ENCODE measurements at regions not wholly inside any gene's neighbourhood (a gene's known extent, or its start where the extent isn't known, plus 50 kb on each side); places are given as distances from the start of the nearest gene placed in this dataset.

DNA sequence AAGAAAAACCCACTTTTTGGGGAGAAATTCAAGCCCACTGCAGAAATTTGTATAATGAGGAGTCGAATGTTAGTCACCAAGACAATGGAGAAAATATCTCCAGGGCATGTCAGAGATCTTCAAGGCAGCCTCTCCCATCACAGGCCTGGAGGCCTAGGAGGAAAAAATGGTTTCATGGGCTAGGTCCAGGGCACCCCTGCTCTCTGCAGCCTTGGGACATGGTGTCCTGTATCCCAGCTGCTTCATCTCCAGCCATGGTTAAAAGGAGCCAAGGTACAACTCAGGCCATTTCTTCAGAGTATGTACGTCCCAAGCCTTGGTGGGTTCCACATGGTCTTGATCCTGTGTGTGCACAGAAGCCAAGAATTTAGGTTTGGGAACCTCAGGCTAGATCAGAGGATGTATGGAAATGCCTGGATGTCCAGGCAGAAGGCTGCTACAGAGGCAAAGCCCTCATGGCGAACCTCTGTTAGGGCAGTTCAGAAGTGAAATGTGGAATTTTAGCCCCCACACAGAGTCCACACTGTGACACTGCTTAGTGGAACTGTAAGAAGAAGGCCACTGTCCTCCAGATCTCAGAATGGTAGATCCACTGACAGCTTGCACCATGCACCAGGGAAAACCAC lies 561.4 kb downstream of the ISL1 start:
- RAD21 ChIA-PET (ENCODE audit: unreplicated experiment), result no interaction called here
- H3K4me2 ChIP-seq (ENCODE audit: control insufficient read depth, insufficient read depth), result no peak overlapping the region
- WGBS (ENCODE audit: insufficient coverage, insufficient replicate concordance, low lambda C conversion rate, missing lambda C conversion rate), result 14% methylated on average over 3 of the region's 3 CpGs
- no peak overlapping the region for H3K27ac ChIP-seq (ENCODE audit: control insufficient read depth, insufficient read depth)
- POLR2A ChIA-PET, result no interaction called here
- SMC1A ChIA-PET (ENCODE audit: uncharacterized antibody, unreplicated experiment), result no interaction called here
- no peaks in the 10 kb centered on the region for H3K27me3 ChIP-seq (replicated peaks in 1 of 2; ENCODE audit: control insufficient read depth in 2 of 2, insufficient read depth in 2 of 2, low read length in 1 of 2)
- no peaks in the 10 kb centered on the region for H4K20me1 ChIP-seq (ENCODE audit: control insufficient read depth, insufficient read depth)
- H3K9ac ChIP-seq (ENCODE audit: control insufficient read depth, insufficient read depth, low read length), result no peak overlapping the region
- CTCF ChIA-PET, result no interaction called here
- H2AFZ ChIP-seq (ENCODE audit: control insufficient read depth, low read depth, low read length), result no peak overlapping the region
- no peak for TF ChIP-seq ZNF24 (IDR thresholded peaks at IDR 0.05)
- no peak for TF ChIP-seq EED (IDR thresholded peaks at IDR 0.05; ENCODE audit: low read depth)
- TF ChIP-seq EGR1 (IDR thresholded peaks at IDR 0.05; ENCODE audit: borderline replicate concordance in 1 of 2, low read depth in 2 of 2, low read length in 2 of 2), result no peak
- TF ChIP-seq CHD2 (IDR thresholded peaks at IDR 0.05; ENCODE audit: borderline replicate concordance, low read depth, low read length), result no peak
- TF ChIP-seq POU2F2 (IDR thresholded peaks at IDR 0.05; ENCODE audit: borderline replicate concordance, low read depth, low read length), result no peak
- TF ChIP-seq JUND (IDR thresholded peaks at IDR 0.05; ENCODE audit: low read depth, low read length), result no peak
- TF ChIP-seq RCOR1 (conservative IDR thresholded peaks at IDR 0.05; ENCODE audit: low read depth, low read length), result no peak
- no peak for TF ChIP-seq FOXK2 (IDR thresholded peaks at IDR 0.05)
- TF ChIP-seq, protein P1, sequence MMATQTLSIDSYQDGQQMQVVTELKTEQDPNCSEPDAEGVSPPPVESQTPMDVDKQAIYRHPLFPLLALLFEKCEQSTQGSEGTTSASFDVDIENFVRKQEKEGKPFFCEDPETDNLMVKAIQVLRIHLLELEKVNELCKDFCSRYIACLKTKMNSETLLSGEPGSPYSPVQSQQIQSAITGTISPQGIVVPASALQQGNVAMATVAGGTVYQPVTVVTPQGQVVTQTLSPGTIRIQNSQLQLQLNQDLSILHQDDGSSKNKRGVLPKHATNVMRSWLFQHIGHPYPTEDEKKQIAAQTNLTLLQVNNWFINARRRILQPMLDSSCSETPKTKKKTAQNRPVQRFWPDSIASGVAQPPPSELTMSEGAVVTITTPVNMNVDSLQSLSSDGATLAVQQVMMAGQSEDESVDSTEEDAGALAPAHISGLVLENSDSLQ (IDR thresholded peaks at IDR 0.05), result no peak
- no peak for TF ChIP-seq NR2F1 (conservative IDR thresholded peaks at IDR 0.05)
- no peak for TF ChIP-seq YY1 (IDR thresholded peaks at IDR 0.05; ENCODE audit: low read depth, low read length)
- TF ChIP-seq, protein P2, sequence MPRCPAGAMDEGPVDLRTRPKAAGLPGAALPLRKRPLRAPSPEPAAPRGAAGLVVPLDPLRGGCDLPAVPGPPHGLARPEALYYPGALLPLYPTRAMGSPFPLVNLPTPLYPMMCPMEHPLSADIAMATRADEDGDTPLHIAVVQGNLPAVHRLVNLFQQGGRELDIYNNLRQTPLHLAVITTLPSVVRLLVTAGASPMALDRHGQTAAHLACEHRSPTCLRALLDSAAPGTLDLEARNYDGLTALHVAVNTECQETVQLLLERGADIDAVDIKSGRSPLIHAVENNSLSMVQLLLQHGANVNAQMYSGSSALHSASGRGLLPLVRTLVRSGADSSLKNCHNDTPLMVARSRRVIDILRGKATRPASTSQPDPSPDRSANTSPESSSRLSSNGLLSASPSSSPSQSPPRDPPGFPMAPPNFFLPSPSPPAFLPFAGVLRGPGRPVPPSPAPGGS (IDR thresholded peaks at IDR 0.05; ENCODE audit: borderline replicate concordance, insufficient read depth, low read depth, low read length, poor library complexity, severe bottlenecking), result no peak
- TF ChIP-seq, protein P3, sequence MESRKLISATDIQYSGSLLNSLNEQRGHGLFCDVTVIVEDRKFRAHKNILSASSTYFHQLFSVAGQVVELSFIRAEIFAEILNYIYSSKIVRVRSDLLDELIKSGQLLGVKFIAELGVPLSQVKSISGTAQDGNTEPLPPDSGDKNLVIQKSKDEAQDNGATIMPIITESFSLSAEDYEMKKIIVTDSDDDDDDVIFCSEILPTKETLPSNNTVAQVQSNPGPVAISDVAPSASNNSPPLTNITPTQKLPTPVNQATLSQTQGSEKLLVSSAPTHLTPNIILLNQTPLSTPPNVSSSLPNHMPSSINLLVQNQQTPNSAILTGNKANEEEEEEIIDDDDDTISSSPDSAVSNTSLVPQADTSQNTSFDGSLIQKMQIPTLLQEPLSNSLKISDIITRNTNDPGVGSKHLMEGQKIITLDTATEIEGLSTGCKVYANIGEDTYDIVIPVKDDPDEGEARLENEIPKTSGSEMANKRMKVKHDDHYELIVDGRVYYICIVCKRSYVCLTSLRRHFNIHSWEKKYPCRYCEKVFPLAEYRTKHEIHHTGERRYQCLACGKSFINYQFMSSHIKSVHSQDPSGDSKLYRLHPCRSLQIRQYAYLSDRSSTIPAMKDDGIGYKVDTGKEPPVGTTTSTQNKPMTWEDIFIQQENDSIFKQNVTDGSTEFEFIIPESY (IDR thresholded peaks at IDR 0.05), result no peak
- no peak for TF ChIP-seq TBL1XR1 (IDR thresholded peaks at IDR 0.05; ENCODE audit: low read depth, low read length)
- TF ChIP-seq TCF12 (IDR thresholded peaks at IDR 0.05; ENCODE audit: low read depth, low read length), result no peak
- TF ChIP-seq EZH2 (IDR thresholded peaks at IDR 0.05; ENCODE audit: borderline replicate concordance, control insufficient read depth, low read depth, low read length), result no peak
- H3K36me3 ChIP-seq (ENCODE audit: control insufficient read depth in 2 of 2, insufficient read depth in 2 of 2, low read length in 1 of 2), result no peaks in the 10 kb centered on the region
- no TSS peak for BruUV-seq (replicated peaks)
- intact Hi-C loops (cut with micrococcal nuclease; ENCODE audit: unreplicated experiment) (no loop called here), in situ Hi-C loops (cut with MboI) (no loop called here)
- H3K4me3 ChIP-seq, result no peak overlapping the region
- ATAC-seq (no peak), FAIRE-seq (no peak), DNase-seq (ENCODE audit: low read depth, low spot score) (no peak)
- H3K9me3 ChIP-seq (replicated peaks; ENCODE audit: control insufficient read depth, insufficient read depth, low read length), result peaks cover 2% of the 10 kb centered on the region; the same call in 2 of the 3 replicates
- H3K79me2 ChIP-seq (ENCODE audit: control insufficient read depth, insufficient read depth, low read length), result no peaks in the 10 kb centered on the region
- no peaks in the 10 kb centered on the region for H3K4me1 ChIP-seq (ENCODE audit: control insufficient read depth, insufficient read depth, low read length)

Data from GM12878 (cell line).